IMR-90 (cell line): ENCODE measurements at regions not wholly inside any gene's neighbourhood (a gene's known extent, or its start where the extent isn't known, plus 50 kb on each side); places are given as distances from the start of the nearest gene placed in this dataset.

ENCODE experiments used
- ATAC-seq: fragments of 200-7000 bp; cut with Tn5 transposase; 2 replicates; pipeline ENCODE4 v1.9.1; 2020; ENCODE audit warnings: low read depth, mild to moderate bottlenecking, moderate library complexity
- BruUV-seq: library from RNA; stranded (reverse); fragments of 400-500 nt; replicated peaks from 2 replicates; lab custom pipeline; 2021; lab: Mats Ljungman, UMichigan
- CTCF ChIA-PET: fragments of 300-600 bp; formaldehyde crosslinking; extraction: SDS; loops from one replicate; lab custom pipeline; 2021; ENCODE audit warnings: antibody characterized with exemption; lab: Yijun Ruan, JAX
- POLR2A ChIA-PET: fragments of 300-600 bp; sonication (Branson Sonifier 250); formaldehyde crosslinking; loops from one replicate; lab custom pipeline; 2022; ENCODE audit warnings: antibody characterized with exemption; ENCODE audit not compliant: unreplicated experiment; lab: Charles Lee
- DNase-seq: peaks from one replicate; pipeline ENCODE4 v3.0.0; 2013
- H2AFZ ChIP-seq: replicated peaks from 2 replicates; pipeline ENCODE3; 2013; ENCODE audit warnings: low read length, mild to moderate bottlenecking; ENCODE audit not compliant: poor library complexity
- H2AK5ac ChIP-seq: 2 replicates; pipeline ENCODE4 v1.6.1; 2013; ENCODE audit warnings: low read depth, low read length, inconsistent platforms
- H2AK9ac ChIP-seq: replicated peaks from 2 replicates; pipeline ENCODE3; 2013; ENCODE audit warnings: mild to moderate bottlenecking, low read depth, low read length, moderate library complexity; ENCODE audit not compliant: poor library complexity
- H2BK120ac ChIP-seq: 2 replicates; pipeline ENCODE4 v1.6.1; 2013; ENCODE audit warnings: low read depth, low read length, inconsistent platforms
- H2BK15ac ChIP-seq: 3 replicates; pipeline ENCODE4 v1.6.1; 2013; ENCODE audit warnings: low read depth, low read length, inconsistent platforms
- H2BK20ac ChIP-seq: 2 replicates; pipeline ENCODE4 v1.6.1; 2013; ENCODE audit warnings: low read depth, mild to moderate bottlenecking, inconsistent platforms, low read length, moderate library complexity
- H2BK5ac ChIP-seq: 2 replicates; pipeline ENCODE4 v1.6.1; 2013; ENCODE audit warnings: mild to moderate bottlenecking, low read depth, low read length, inconsistent platforms; ENCODE audit not compliant: poor library complexity, severe bottlenecking
- H3K14ac ChIP-seq: replicated peaks from 2 replicates; pipeline ENCODE4 v1.6.1; 2013; ENCODE audit warnings: low read depth, low read length, inconsistent platforms
- H3K18ac ChIP-seq: 2 replicates; pipeline ENCODE4 v1.6.1; 2013; ENCODE audit warnings: low read depth, low read length, control low read depth
- H3K23ac ChIP-seq: 2 replicates; pipeline ENCODE4 v1.6.1; 2013; ENCODE audit warnings: low read depth, low read length, inconsistent platforms
- H3K27ac ChIP-seq: 2 replicates; pipeline ENCODE4 v1.5.1; 2013; ENCODE audit warnings: mild to moderate bottlenecking, control low read depth, low read length; ENCODE audit not compliant: insufficient read depth
- H3K27me3 ChIP-seq: 2 replicates; pipeline ENCODE4 v1.6.1; 2013; ENCODE audit warnings: low read length; ENCODE audit not compliant: control insufficient read depth, insufficient read depth
- H3K36me3 ChIP-seq: 2 replicates; pipeline ENCODE4 v1.6.1; 2013; ENCODE audit warnings: low read length, mixed read lengths; ENCODE audit not compliant: control insufficient read depth, insufficient read depth
- H3K4ac ChIP-seq: 2 replicates; pipeline ENCODE4 v1.6.1; 2013; ENCODE audit warnings: low read depth, low read length, inconsistent platforms
- H3K4me1 ChIP-seq: 2 replicates; pipeline ENCODE4 v1.6.1; 2013; ENCODE audit warnings: low read length, mixed read lengths; ENCODE audit not compliant: control insufficient read depth, insufficient read depth
- H3K4me2 ChIP-seq: 2 replicates; pipeline ENCODE4 v1.6.1; 2013; ENCODE audit warnings: low read depth, mild to moderate bottlenecking, control low read depth, low read length, moderate library complexity
- H3K4me3 ChIP-seq: 2 replicates; pipeline ENCODE4 v1.5.1; 2013; ENCODE audit warnings: low read depth, mild to moderate bottlenecking, control low read depth, low read length, moderate library complexity; ENCODE audit not compliant: insufficient read depth
- H3K56ac ChIP-seq: 2 replicates; pipeline ENCODE4 v1.6.1; 2013; ENCODE audit warnings: low read length, inconsistent platforms; ENCODE audit not compliant: insufficient read depth; ENCODE audit errors: extremely low read depth
- H3K79me1 ChIP-seq, 2 experiments: 2 replicates each; pipeline ENCODE4 v1.6.1; 2013; ENCODE audit warnings: low read length in 2 of 2, inconsistent platforms in 1 of 2, low read depth in 1 of 2
- H3K9ac ChIP-seq: 2 replicates; pipeline ENCODE4 v1.6.1; 2013; ENCODE audit warnings: low read depth, low read length, control low read depth
- H3K9me1 ChIP-seq: 2 replicates; pipeline ENCODE4 v1.6.1; 2013; ENCODE audit warnings: low read length, inconsistent platforms; ENCODE audit not compliant: insufficient read depth
- H3K9me3 ChIP-seq: 2 replicates; pipeline ENCODE4 v1.6.1; 2013; ENCODE audit warnings: low read length; ENCODE audit not compliant: control insufficient read depth, insufficient read depth
- H4K20me1 ChIP-seq: 2 replicates; pipeline ENCODE4 v1.6.1; 2013; ENCODE audit warnings: low read length, inconsistent platforms; ENCODE audit not compliant: insufficient read depth
- H4K5ac ChIP-seq: 2 replicates; pipeline ENCODE4 v1.6.1; 2013; ENCODE audit warnings: mild to moderate bottlenecking, low read depth, low read length, control low read depth
- H4K8ac ChIP-seq, 2 experiments: 2 replicates each; pipeline ENCODE4 v1.6.1; 2013; ENCODE audit warnings: low read depth in 2 of 2, low read length in 2 of 2, control low read depth in 1 of 2, inconsistent platforms in 1 of 2
- H4K91ac ChIP-seq: 2 replicates; pipeline ENCODE4 v1.6.1; 2013; ENCODE audit warnings: low read depth, low read length, inconsistent platforms; ENCODE audit not compliant: insufficient read depth
- BHLHE40 ChIP-seq: fragments of 150-350 bp; IDR thresholded peaks from 2 replicates; pipeline ENCODE4 v1.6.1; 2016; ENCODE audit warnings: mild to moderate bottlenecking, low read depth, low read length
- CEBPB ChIP-seq: IDR thresholded peaks from 2 replicates; pipeline ENCODE4 v1.6.1; 2012; ENCODE audit warnings: low read depth, low read length, improper control_type of control experiment
- CHD1 ChIP-seq: IDR thresholded peaks from 2 replicates; pipeline ENCODE4 v1.6.1; 2012; ENCODE audit warnings: low read depth, low read length, improper control_type of control experiment
- CTCF ChIP-seq: conservative IDR thresholded peaks from 2 replicates; pipeline ENCODE4 v1.5.1; 2012; ENCODE audit warnings: mild to moderate bottlenecking, low read depth, low read length, improper control_type of control experiment
- ELK1 ChIP-seq: fragments of 150-350 bp; IDR thresholded peaks from 2 replicates; pipeline ENCODE4 v1.6.1; 2016; ENCODE audit warnings: low read depth, mild to moderate bottlenecking, low read length, moderate library complexity, borderline replicate concordance
- FOS ChIP-seq: fragments of 150-350 bp; IDR thresholded peaks from 2 replicates; pipeline ENCODE4 v1.6.1; 2016; ENCODE audit warnings: low read depth, low read length
- MAFK ChIP-seq: IDR thresholded peaks from 2 replicates; pipeline ENCODE4 v1.6.1; 2012; ENCODE audit warnings: low read depth, low read length, improper control_type of control experiment
- MAZ ChIP-seq: IDR thresholded peaks from 2 replicates; pipeline ENCODE4 v1.6.1; 2012; ENCODE audit warnings: low read depth, mild to moderate bottlenecking, low read length, improper control_type of control experiment, moderate library complexity, borderline replicate concordance
- MXI1 ChIP-seq: IDR thresholded peaks from 2 replicates; pipeline ENCODE4 v1.6.1; 2012; ENCODE audit warnings: low read depth, mild to moderate bottlenecking, low read length, moderate library complexity, borderline replicate concordance
- NFE2L2 ChIP-seq: fragments of 150-350 bp; IDR thresholded peaks from 2 replicates; pipeline ENCODE4 v1.6.1; 2016; ENCODE audit warnings: low read depth, mild to moderate bottlenecking, low read length
- POLR2A ChIP-seq: IDR thresholded peaks from 2 replicates; pipeline ENCODE4 v1.6.1; 2012; ENCODE audit warnings: mild to moderate bottlenecking, low read depth, low read length
- RAD21 ChIP-seq: IDR thresholded peaks from 2 replicates; pipeline ENCODE4 v1.6.1; 2012; ENCODE audit warnings: low read length, improper control_type of control experiment
- RCOR1 ChIP-seq: IDR thresholded peaks from 2 replicates; pipeline ENCODE4 v1.6.1; 2012; ENCODE audit warnings: mild to moderate bottlenecking, low read length, improper control_type of control experiment; ENCODE audit not compliant: insufficient replicate concordance
- RFX5 ChIP-seq: IDR thresholded peaks from 2 replicates; pipeline ENCODE4 v1.8.0; 2012; ENCODE audit warnings: low read depth, mild to moderate bottlenecking, low read length, moderate library complexity
- SMC3 ChIP-seq: fragments of 150-350 bp; IDR thresholded peaks from 2 replicates; pipeline ENCODE4 v1.6.1; 2016; ENCODE audit warnings: low read depth, mild to moderate bottlenecking, antibody characterized with exemption, low read length, moderate library complexity
- WGBS, 2 experiments: methylation state at CpG; one replicate each; pipeline versions ENCODE4 v1.1.5 to v1.1.7; 2013; ENCODE audit warnings: missing lambda C conversion rate in 2 of 2; ENCODE audit not compliant: insufficient read length in 1 of 2; ENCODE audit errors: extremely low coverage in 2 of 2; 5-methylcytosine and 5-hydroxymethylcytosine counted together
- dilution Hi-C: fragments of 300-500 bp; cut with HindIII; formaldehyde crosslinking; loops from one replicate; pipeline ENCODE4 v1.14.3; 2018; ENCODE audit warnings: low sequenced_read_pairs; ENCODE audit not compliant: unreplicated experiment
- in situ Hi-C: fragments of 300-500 bp; cut with MboI; formaldehyde crosslinking; loops from 3 replicates; pipeline ENCODE4 v1.14.3; 2019; ENCODE audit warnings: low sequenced_read_pairs, inconsistent platforms, mixed read lengths
- intact Hi-C: fragments of 100-400 bp; cut with micrococcal nuclease; formaldehyde crosslinking; loops from 2 replicates; pipeline ENCODE4 v1.10.0; 2022
- TF ChIP-seq, protein P1 (sequence below): fragments of 150-350 bp; IDR thresholded peaks from 2 replicates; pipeline ENCODE4 v1.6.1; 2017; ENCODE audit warnings: mild to moderate bottlenecking, antibody characterized with exemption, low read length, low read depth

DNA sequence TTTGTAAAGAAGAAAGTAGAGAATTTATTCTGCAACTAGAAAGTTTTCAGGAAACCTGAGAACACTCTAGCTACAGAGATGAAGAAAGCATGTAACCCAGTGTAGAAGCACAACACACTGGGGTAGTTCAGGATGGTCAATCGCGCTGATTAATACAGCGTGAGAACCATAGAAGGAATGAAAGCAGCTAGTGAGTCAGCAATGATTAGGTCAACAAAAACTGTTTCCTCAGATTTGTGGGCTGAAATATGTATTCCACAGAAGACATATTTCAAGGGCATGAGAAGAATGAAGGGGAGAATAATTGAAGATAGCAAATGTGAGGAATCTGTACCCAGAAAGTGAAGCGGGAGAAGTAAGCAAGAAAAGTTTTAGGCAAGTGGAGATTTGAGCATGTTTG is 97.8 kb upstream of the ADGRL2 start:
- WGBS, 2 experiments = 63% methylated on average over 1 of the region's 4 CpGs; no CpG with 5 or more reads in 1 of the 2 experiments
- no peaks in the 10 kb centered on the region for H3K27me3 ChIP-seq
- H2BK20ac ChIP-seq = peak overlapping the region; percentile 86
- CTCF ChIA-PET = no interaction called here
- H3K79me1 ChIP-seq = no peaks in the 10 kb centered on the region
- peak; percentile 83 for ATAC-seq
- H3K9ac ChIP-seq = no peak overlapping the region
- POLR2A ChIA-PET = no interaction called here
- no peaks in the 10 kb centered on the region for H3K36me3 ChIP-seq
- no peaks in the 10 kb centered on the region for H4K20me1 ChIP-seq
- H3K18ac ChIP-seq = peak overlapping the region; percentile 74; the same call in 1 of the 2 replicates
- peak overlapping the region in 1 of 2 experiments; percentile 89; a peak in 3 of 4 replicates for H4K8ac ChIP-seq
- H2AK5ac ChIP-seq = peak overlapping the region; percentile 32; the same call in 1 of the 2 replicates
- peak overlapping the region; percentile 80 for H2BK120ac ChIP-seq
- no peak overlapping the region for H2AFZ ChIP-seq
- H3K4ac ChIP-seq = peak overlapping the region; percentile 56
- H2BK15ac ChIP-seq = peak overlapping the region; percentile 17; the same call in 1 of the 3 replicates
- peak overlapping the region; percentile 84 for H3K27ac ChIP-seq
- H3K23ac ChIP-seq = peak overlapping the region; percentile 86; the same call in 1 of the 2 replicates
- TF ChIP-seq ELK1 = no peak
- no peak for TF ChIP-seq BHLHE40
- TF ChIP-seq CEBPB = peak; percentile 61; the same call in 1 of the 2 replicates
- no peak for TF ChIP-seq CHD1
- TF ChIP-seq RFX5 = no peak
- TF ChIP-seq MAZ = no peak
- peak; percentile 71 for TF ChIP-seq MAFK
- no peak for TF ChIP-seq SMC3
- TF ChIP-seq, protein P1, sequence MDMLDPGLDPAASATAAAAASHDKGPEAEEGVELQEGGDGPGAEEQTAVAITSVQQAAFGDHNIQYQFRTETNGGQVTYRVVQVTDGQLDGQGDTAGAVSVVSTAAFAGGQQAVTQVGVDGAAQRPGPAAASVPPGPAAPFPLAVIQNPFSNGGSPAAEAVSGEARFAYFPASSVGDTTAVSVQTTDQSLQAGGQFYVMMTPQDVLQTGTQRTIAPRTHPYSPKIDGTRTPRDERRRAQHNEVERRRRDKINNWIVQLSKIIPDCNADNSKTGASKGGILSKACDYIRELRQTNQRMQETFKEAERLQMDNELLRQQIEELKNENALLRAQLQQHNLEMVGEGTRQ = no peak
- no peak for TF ChIP-seq POLR2A
- TF ChIP-seq MXI1 = no peak
- TF ChIP-seq FOS = peak; percentile 79
- TF ChIP-seq RCOR1 = no peak
- TF ChIP-seq RAD21 = no peak; the same call in 1 of the 2 replicates
- peak; percentile 62 for TF ChIP-seq NFE2L2
- TF ChIP-seq CTCF = no peak
- peaks cover 2% of the 10 kb centered on the region; the same call in 1 of the 2 replicates for H3K9me1 ChIP-seq
- peak overlapping the region; percentile 8; the same call in 1 of the 2 replicates for H3K14ac ChIP-seq
- peak overlapping the region; percentile 13; the same call in 1 of the 2 replicates for H4K91ac ChIP-seq
- in situ Hi-C loops (no loop called here), intact Hi-C loops (no loop called here), dilution Hi-C loops (no loop called here)
- peak overlapping the region; percentile 55 for H3K56ac ChIP-seq
- H3K4me1 ChIP-seq = peaks cover 13% of the 10 kb centered on the region
- peak; percentile 95 for DNase-seq
- no peak overlapping the region for H2AK9ac ChIP-seq
- peak overlapping the region; percentile 68; the same call in 1 of the 2 replicates for H3K4me2 ChIP-seq
- no peak overlapping the region for H3K4me3 ChIP-seq
- no TSS peak for BruUV-seq
- H4K5ac ChIP-seq = peak overlapping the region; percentile 65; the same call in 1 of the 2 replicates
- peak overlapping the region; percentile 82 for H2BK5ac ChIP-seq
- H3K9me3 ChIP-seq = no peaks in the 10 kb centered on the region
